Upper lobe of left lung (tissue), 6 donors: ENCODE measurements at regions not wholly inside any gene's neighbourhood (a gene's known extent, or its start where the extent isn't known, plus 50 kb on each side); places are given as distances from the start of the nearest gene placed in this dataset.

Experiments
- ATAC-seq, 2 donors: fragments of 200-7000 bp; cut with Tn5 transposase; one replicate each; pipeline ENCODE4 v1.9.1; 2022; ENCODE audit warnings: mild to moderate bottlenecking in 2 of 2, moderate library complexity in 2 of 2; ENCODE audit not compliant: low FRiP score in 2 of 2
- DNase-seq, 2 donors: peaks; one replicate each; pipeline ENCODE4 v3.0.0-alpha.2; 2019 to 2020
- H3K27ac ChIP-seq, 4 donors: fragments of 200-600 bp; sonication (generic); one replicate each; pipeline ENCODE4 v1.5.1; 2016 to 2019
- H3K27me3 ChIP-seq, 4 donors: fragments of 200-600 bp; sonication (generic); one replicate each; pipeline ENCODE4 v1.5.1; 2017 to 2019
- H3K36me3 ChIP-seq, 4 donors: fragments of 200-600 bp; sonication (generic); one replicate each; pipeline ENCODE4 v1.5.1; 2016 to 2019
- H3K4me1 ChIP-seq, 4 donors: fragments of 200-600 bp; sonication (generic); one replicate each; pipeline ENCODE4 v1.5.1; 2018 to 2019
- H3K4me3 ChIP-seq, 4 donors: fragments of 200-600 bp; sonication (generic); one replicate each; pipeline ENCODE4 v1.5.1; 2017 to 2019; ENCODE audit warnings: mild to moderate bottlenecking in 2 of 4, moderate library complexity in 1 of 4
- H3K9me3 ChIP-seq, 4 donors: fragments of 200-600 bp; sonication (generic); one replicate each; pipeline ENCODE4 v1.5.1; 2018 to 2019
- EP300 ChIP-seq, 4 donors: sonication (generic); formaldehyde crosslinking; IDR thresholded peaks; one replicate each; pipeline ENCODE4 v1.5.1; 2017; ENCODE audit warnings: antibody characterized with exemption in 4 of 4, control low read depth in 2 of 4
- POLR2A ChIP-seq, 4 donors: fragments of 450-650 bp; IDR thresholded peaks; one replicate each; pipeline ENCODE4 v1.5.1; 2016 to 2017; ENCODE audit warnings: antibody characterized with exemption in 4 of 4, mild to moderate bottlenecking in 2 of 4
- POLR2AphosphoS5 ChIP-seq, 2 donors: sonication (generic); formaldehyde crosslinking; IDR thresholded peaks; one replicate each; pipeline ENCODE4 v1.5.1; 2017; ENCODE audit warnings: antibody characterized with exemption in 2 of 2
- WGBS, 2 donors: methylation state at CpG; one replicate each; pipeline ENCODE4 v1.1.5; 2017 to 2018; 5-methylcytosine and 5-hydroxymethylcytosine counted together
- TF ChIP-seq, protein P1 (sequence below), 6 experiments: fragments of 450-650 bp in 4 of 6; fragments of 200-600 bp in 2 of 6; sonication (generic) in 2 of 6; IDR thresholded peaks; one replicate each; pipeline ENCODE4 v1.5.1; 2016 to 2019; ENCODE audit warnings: antibody characterized with exemption in 6 of 6
- donor health status: DM: no; HTN: no; CAD: no; lungs with moderate emphysema.
- donor health status: DM: no; HTN: yes; CAD: no; lungs with severe emphysema.

DNA sequence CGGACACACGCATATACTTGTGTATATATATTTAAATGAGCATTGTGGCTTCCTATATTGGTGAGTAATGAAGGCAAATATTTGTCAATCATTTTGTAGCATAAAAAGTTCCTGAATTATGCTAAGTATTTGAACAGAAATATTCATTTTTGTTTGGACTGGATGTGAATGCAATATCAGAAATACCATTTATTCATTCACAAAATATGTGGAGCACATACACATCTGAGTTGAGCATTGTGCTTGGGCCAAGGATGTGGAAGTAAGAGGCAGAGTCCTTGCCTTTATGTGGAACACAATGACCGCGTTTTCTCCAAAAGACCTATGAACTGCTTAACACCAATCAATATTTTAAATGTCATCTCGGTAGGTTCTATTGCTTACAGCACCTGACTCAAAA is 1086.5 kb downstream of the NR2F1-AS1 start:
- no peak for ATAC-seq
- Histone ChIP-seq H3K4me1 (no peaks in the 10 kb centered on the region), H3K27ac (no peak overlapping the region), H3K36me3 (no peaks in the 10 kb centered on the region), H3K27me3 (no peaks in the 10 kb centered on the region), H3K4me3 (no peak overlapping the region), H3K9me3 (no peaks in the 10 kb centered on the region)
- 87 to 94% methylated on average over 5 of the region's 5 CpGs for WGBS, 2 donors
- DNase-seq, result no peak
- TF ChIP-seq, protein P1, sequence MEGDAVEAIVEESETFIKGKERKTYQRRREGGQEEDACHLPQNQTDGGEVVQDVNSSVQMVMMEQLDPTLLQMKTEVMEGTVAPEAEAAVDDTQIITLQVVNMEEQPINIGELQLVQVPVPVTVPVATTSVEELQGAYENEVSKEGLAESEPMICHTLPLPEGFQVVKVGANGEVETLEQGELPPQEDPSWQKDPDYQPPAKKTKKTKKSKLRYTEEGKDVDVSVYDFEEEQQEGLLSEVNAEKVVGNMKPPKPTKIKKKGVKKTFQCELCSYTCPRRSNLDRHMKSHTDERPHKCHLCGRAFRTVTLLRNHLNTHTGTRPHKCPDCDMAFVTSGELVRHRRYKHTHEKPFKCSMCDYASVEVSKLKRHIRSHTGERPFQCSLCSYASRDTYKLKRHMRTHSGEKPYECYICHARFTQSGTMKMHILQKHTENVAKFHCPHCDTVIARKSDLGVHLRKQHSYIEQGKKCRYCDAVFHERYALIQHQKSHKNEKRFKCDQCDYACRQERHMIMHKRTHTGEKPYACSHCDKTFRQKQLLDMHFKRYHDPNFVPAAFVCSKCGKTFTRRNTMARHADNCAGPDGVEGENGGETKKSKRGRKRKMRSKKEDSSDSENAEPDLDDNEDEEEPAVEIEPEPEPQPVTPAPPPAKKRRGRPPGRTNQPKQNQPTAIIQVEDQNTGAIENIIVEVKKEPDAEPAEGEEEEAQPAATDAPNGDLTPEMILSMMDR (IDR thresholded peaks at IDR 0.05), result no peak
- TF ChIP-seq POLR2AphosphoS5 (IDR thresholded peaks at IDR 0.05), result no peak
- TF ChIP-seq POLR2A (IDR thresholded peaks at IDR 0.05), result no peak
- no peak for TF ChIP-seq EP300 (IDR thresholded peaks at IDR 0.05)

DNA sequence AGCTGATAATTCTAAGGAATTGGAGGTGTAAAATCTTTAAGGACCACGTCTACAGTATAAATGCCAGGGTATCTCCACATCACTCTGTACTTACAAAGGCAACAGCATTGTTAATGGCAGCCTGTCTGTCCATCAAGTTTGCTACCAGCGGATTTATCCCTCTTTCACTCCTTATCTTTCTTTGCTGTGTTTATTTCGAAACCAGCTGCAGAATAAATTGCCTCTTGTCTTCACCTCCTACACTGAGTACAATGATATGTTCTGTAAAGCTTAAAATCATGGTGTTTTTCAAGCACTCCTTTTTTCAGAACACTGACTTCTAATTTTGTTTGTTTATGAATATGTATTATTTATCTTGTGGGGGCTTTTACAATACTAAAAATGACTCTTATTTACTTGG is 1088.1 kb downstream of the NR2F1-AS1 start:
- ATAC-seq (no peak), DNase-seq (no peak)
- Histone ChIP-seq H3K4me3 (no peak overlapping the region), H3K27me3 (no peaks in the 10 kb centered on the region), H3K9me3 (no peaks in the 10 kb centered on the region), H3K4me1 (no peaks in the 10 kb centered on the region), H3K36me3 (no peaks in the 10 kb centered on the region), H3K27ac (no peak overlapping the region)
- TF ChIP-seq, protein P1 (IDR thresholded peaks at IDR 0.05), result no peak
- TF ChIP-seq POLR2AphosphoS5 (IDR thresholded peaks at IDR 0.05), result no peak
- WGBS, 2 donors, result 49% methylated on average over 3 of the region's 3 CpGs

DNA sequence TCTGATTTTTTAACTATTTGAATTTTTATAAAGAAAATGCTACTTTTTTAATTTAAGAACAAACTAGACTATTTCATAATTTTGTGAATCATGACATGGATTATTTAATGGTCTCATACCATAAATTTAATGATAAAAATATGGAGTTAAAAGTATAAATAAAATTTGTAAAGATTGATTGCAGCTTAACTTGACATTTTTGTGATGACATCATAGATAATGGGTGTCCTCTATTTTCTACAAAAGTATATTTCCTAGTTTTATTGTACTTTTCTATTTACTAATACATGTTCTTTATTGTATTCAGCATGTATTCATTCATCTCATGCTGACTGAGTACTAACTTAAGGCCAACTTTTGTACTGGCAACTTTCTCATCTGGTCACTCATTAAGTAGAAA is 1096.5 kb downstream of the NR2F1-AS1 start:
- no peaks in the 10 kb centered on the region for H3K9me3 ChIP-seq
- no peak overlapping the region for H3K4me3 ChIP-seq
- no peak overlapping the region for H3K27ac ChIP-seq
- H3K36me3 ChIP-seq, result no peaks in the 10 kb centered on the region
- no peaks in the 10 kb centered on the region for H3K27me3 ChIP-seq
- ATAC-seq (no peak), DNase-seq (no peak)
- no peaks in the 10 kb centered on the region for H3K4me1 ChIP-seq
- TF ChIP-seq EP300 (IDR thresholded peaks at IDR 0.05) (no peak), POLR2AphosphoS5 (IDR thresholded peaks at IDR 0.05) (no peak), POLR2A (IDR thresholded peaks at IDR 0.05) (no peak)
- TF ChIP-seq, protein P1 (IDR thresholded peaks at IDR 0.05), result no peak

DNA sequence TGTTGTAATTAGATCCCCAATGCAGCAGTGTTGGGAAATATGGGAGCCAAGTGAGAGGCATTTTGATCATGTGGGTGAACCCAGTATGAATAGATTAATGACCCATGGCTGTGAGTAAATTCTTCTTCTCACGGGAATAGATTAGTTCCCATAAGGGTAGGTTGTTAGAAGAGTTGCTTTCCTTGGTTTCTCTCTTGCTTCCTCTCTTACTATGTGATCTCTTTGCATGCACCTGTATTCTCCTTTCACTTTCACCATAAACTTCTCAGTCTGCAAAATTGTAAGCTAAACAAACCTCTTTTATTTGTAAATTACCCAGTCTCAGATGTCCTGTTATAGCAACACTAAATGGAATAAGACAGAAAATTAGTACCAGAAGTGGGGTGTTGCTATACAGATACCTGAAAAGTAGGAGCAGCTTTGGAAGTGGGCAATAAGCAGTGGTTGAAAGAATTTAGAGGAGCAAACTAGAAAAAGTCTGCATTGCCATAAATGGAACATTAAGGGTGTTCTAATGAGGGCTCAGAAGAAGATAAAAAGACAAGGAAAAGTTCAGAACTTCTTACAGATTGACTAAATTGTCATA is 1090.0 kb upstream of the ARRDC3 start:
- WGBS, 2 donors, result 58 to 71% methylated on average over 1 of the region's 1 CpG

DNA sequence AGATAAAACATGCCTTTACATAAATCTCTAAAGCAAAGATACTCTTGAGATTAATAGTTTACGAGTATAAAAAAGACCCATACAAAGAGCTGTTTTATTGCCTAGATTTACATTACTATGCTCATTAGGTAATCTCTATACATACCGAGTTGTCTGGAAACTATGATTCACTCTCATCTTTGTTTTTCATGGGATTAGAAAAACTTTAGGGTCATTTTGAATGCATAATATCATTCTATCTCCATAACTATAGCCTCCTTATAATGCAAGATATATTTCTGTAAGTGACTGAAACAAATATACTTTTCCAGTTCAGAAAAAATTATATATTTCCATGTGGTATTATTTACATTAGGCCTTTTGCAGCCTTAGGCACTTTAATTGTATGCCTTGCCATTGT is 1088.7 kb upstream of the ARRDC3 start:
- DNase-seq (no peak), ATAC-seq (no peak)
- Histone ChIP-seq H3K27me3 (no peaks in the 10 kb centered on the region), H3K4me1 (no peaks in the 10 kb centered on the region), H3K27ac (no peak overlapping the region), H3K36me3 (no peaks in the 10 kb centered on the region), H3K9me3 (peaks cover 0 to 17% (median 0%) of the 10 kb centered on the region in 4 donors), H3K4me3 (no peak overlapping the region)
- WGBS, 2 donors, result 90 to 93% methylated on average over 2 of the region's 2 CpGs
- TF ChIP-seq POLR2A (IDR thresholded peaks at IDR 0.05) (no peak), POLR2AphosphoS5 (IDR thresholded peaks at IDR 0.05) (no peak), EP300 (IDR thresholded peaks at IDR 0.05) (no peak)
- TF ChIP-seq, protein P1 (IDR thresholded peaks at IDR 0.05), result no peak

More for the DNA sequence above, 1090.0 kb upstream of the ARRDC3 start:
- TF ChIP-seq, protein P1 (IDR thresholded peaks at IDR 0.05), result no peak
- TF ChIP-seq POLR2A (IDR thresholded peaks at IDR 0.05) (no peak), EP300 (IDR thresholded peaks at IDR 0.05) (no peak)
- Histone ChIP-seq H3K36me3 (no peaks in the 10 kb centered on the region), H3K4me3 (no peak overlapping the region), H3K4me1 (no peaks in the 10 kb centered on the region), H3K27ac (no peak overlapping the region), H3K27me3 (no peaks in the 10 kb centered on the region), H3K9me3 (peaks cover 0 to 17% (median 0%) of the 10 kb centered on the region in 4 donors)
- DNase-seq (no peak), ATAC-seq (no peak)
